CD14-positive monocyte (primary cell): ENCODE measurements at regions not wholly inside any gene's neighbourhood (a gene's known extent, or its start where the extent isn't known, plus 50 kb on each side); places are given as distances from the start of the nearest gene placed in this dataset.
"Not testable (repeated sequence)": the region's sequence is repeated elsewhere in the genome, so short reads cannot be mapped to it uniquely, and the experiment has no call there.

Experiments used
- DNase-seq, 3 donors: peaks; one replicate each; pipeline ENCODE4 v3.0.0-alpha.2; 2011 to 2022
- H2AFZ ChIP-seq: 2 replicates; pipeline ENCODE4 v1.6.0; 2012; ENCODE audit warnings: mild to moderate bottlenecking, low read depth, low read length, inconsistent platforms; ENCODE audit not compliant: insufficient read depth, poor library complexity, severe bottlenecking
- H3K27ac ChIP-seq, 2 donors: 1 replicate in 1 of 2; 2 replicates in 1 of 2; pipeline ENCODE4 v1.5.1; 2012 to 2013; ENCODE audit warnings: low read length in 2 of 2, control low read depth in 1 of 2, inconsistent platforms in 1 of 2, low read depth in 1 of 2, mild to moderate bottlenecking in 1 of 2
- H3K27me3 ChIP-seq, 2 donors: one replicate each; pipeline versions ENCODE4 v1.6.0 to v1.6.1; 2011 to 2013; ENCODE audit warnings: low read length in 2 of 2; ENCODE audit not compliant: control insufficient read depth in 2 of 2, insufficient read depth in 2 of 2
- H3K36me3 ChIP-seq, 2 donors: replicated peaks in 1 of 2; 1 replicate in 1 of 2; 2 replicates in 1 of 2; pipeline versions ENCODE4 v1.5.1 to v1.6.1; 2012 to 2013; ENCODE audit warnings: low read length in 2 of 2, control low read depth in 1 of 2, inconsistent platforms in 1 of 2, mild to moderate bottlenecking in 1 of 2; ENCODE audit not compliant: insufficient read depth in 2 of 2, control insufficient read depth in 1 of 2
- H3K4me1 ChIP-seq, 2 donors: 1 replicate in 1 of 2; 2 replicates in 1 of 2; pipeline versions ENCODE4 v1.5.1 to v1.6.1; 2012 to 2013; ENCODE audit warnings: low read length in 2 of 2, control low read depth in 1 of 2, inconsistent platforms in 1 of 2, mild to moderate bottlenecking in 1 of 2, moderate library complexity in 1 of 2; ENCODE audit not compliant: insufficient read depth in 2 of 2, control insufficient read depth in 1 of 2
- H3K4me2 ChIP-seq: replicated peaks from 2 replicates; pipeline ENCODE3; 2012; ENCODE audit warnings: low read length, moderate library complexity, mild to moderate bottlenecking; ENCODE audit not compliant: poor library complexity, severe bottlenecking; ENCODE audit errors: extremely low read depth
- H3K4me3 ChIP-seq, 3 experiments: fragments of 200-600 bp in 1 of 3; sonication (generic) in 1 of 3; replicated peaks in 1 of 3; 1 replicate in 2 of 3; 2 replicates in 1 of 3; pipeline ENCODE4 v1.5.1; 2011 to 2013; ENCODE audit warnings: low read length in 3 of 3, mild to moderate bottlenecking in 3 of 3, control low read depth in 2 of 3, low read depth in 2 of 3, inconsistent platforms in 1 of 3, moderate library complexity in 1 of 3
- H3K79me2 ChIP-seq: 2 replicates; pipeline ENCODE4 v1.6.0; 2012; ENCODE audit warnings: mild to moderate bottlenecking, control low read depth, inconsistent platforms, low read length, moderate library complexity; ENCODE audit not compliant: insufficient read depth
- H3K9ac ChIP-seq: 2 replicates; pipeline ENCODE4 v1.6.0; 2017; ENCODE audit warnings: low read length, mild to moderate bottlenecking; ENCODE audit not compliant: insufficient read depth, poor library complexity, severe bottlenecking
- H3K9me3 ChIP-seq, 2 donors: replicated peaks in 1 of 2; 1 replicate in 1 of 2; 2 replicates in 1 of 2; pipeline versions ENCODE4 v1.5.1 to v1.6.1; 2012 to 2013; ENCODE audit warnings: low read length in 2 of 2, control low read depth in 1 of 2; ENCODE audit not compliant: control insufficient read depth in 1 of 2, insufficient read depth in 1 of 2
- H4K20me1 ChIP-seq: 2 replicates; pipeline ENCODE4 v1.6.0; 2012; ENCODE audit warnings: mild to moderate bottlenecking, low read length, control low read depth, moderate library complexity; ENCODE audit not compliant: insufficient read depth
- H3K27ac Mint-ChIP-seq, 7 donors: one replicate each; pipeline ENCODE4 v1.8.0; 2020; ENCODE audit warnings: mild to moderate bottlenecking in 7 of 7, mixed read lengths in 7 of 7, moderate library complexity in 6 of 7, inconsistent platforms in 2 of 7
- H3K27me3 Mint-ChIP-seq, 3 donors: one replicate each; pipeline ENCODE4 v1.8.0; 2021 to 2022; ENCODE audit warnings: low read depth in 3 of 3, mild to moderate bottlenecking in 3 of 3, mixed read lengths in 3 of 3, moderate library complexity in 3 of 3, inconsistent platforms in 1 of 3
- H3K36me3 Mint-ChIP-seq, 2 donors: one replicate each; pipeline ENCODE4 v1.8.0; 2020; ENCODE audit warnings: mixed read lengths in 2 of 2, inconsistent platforms in 1 of 2, mild to moderate bottlenecking in 1 of 2
- H3K4me1 Mint-ChIP-seq: one replicate; pipeline ENCODE4 v1.8.0; 2020; ENCODE audit warnings: mild to moderate bottlenecking, mixed read lengths
- H3K4me3 Mint-ChIP-seq, 2 donors: one replicate each; pipeline ENCODE4 v1.8.0; 2020; ENCODE audit warnings: mild to moderate bottlenecking in 2 of 2, mixed read lengths in 2 of 2, moderate library complexity in 1 of 2
- H3K9me3 Mint-ChIP-seq, 7 donors: one replicate each; pipeline ENCODE4 v1.8.0; 2020 to 2022; ENCODE audit warnings: mixed read lengths in 7 of 7, mild to moderate bottlenecking in 6 of 7, moderate library complexity in 6 of 7, inconsistent platforms in 2 of 7
- CTCF ChIP-seq: fragments of 200-600 bp; IDR thresholded peaks from one replicate; pipeline ENCODE4 v1.8.0; 2022; ENCODE audit warnings: antibody characterized with exemption, mild to moderate bottlenecking
- whole genome bisulfite sequencing: methylation state at CpG from one replicate; pipeline ENCODE4 v1.1.5; 2013; ENCODE audit warnings: missing lambda C conversion rate; ENCODE audit not compliant: insufficient coverage; 5-methylcytosine and 5-hydroxymethylcytosine counted together
- intact Hi-C, 2 donors: fragments of 100-400 bp; cut with micrococcal nuclease; formaldehyde crosslinking; loops; one replicate each; pipeline versions ENCODE4 v1.15.0 to v1.15.1; 2023

DNA sequence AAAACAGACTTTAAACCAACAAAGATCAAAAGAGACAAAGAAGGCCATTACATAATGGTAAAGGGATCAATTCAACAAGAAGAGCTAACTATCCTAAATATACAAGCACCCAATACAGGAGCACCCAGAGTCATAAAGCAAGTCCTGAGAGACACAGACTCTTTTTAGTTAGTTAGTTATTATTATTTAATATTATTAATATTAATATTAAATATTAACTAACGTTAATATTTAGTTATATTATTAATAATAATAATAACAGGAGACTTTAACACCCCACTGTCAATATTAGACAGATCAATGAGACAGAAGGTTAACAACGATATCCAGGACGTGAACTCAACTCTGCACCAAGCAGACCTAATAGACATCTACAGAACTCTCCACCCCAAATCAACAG, 509.7 kb upstream of the PRR20A start:
- H3K27me3 Mint-ChIP-seq, H2AFZ ChIP-seq, H3K79me2 ChIP-seq, H3K36me3 Mint-ChIP-seq, H3K4me2 ChIP-seq, H3K4me3 ChIP-seq, H3K27ac ChIP-seq, DNase-seq, H3K4me1 Mint-ChIP-seq, H3K4me1 ChIP-seq, H3K36me3 ChIP-seq, H3K4me3 Mint-ChIP-seq, H3K27me3 ChIP-seq, H4K20me1 ChIP-seq, H3K9ac ChIP-seq, intact Hi-C loops, H3K27ac Mint-ChIP-seq: not testable (repeated sequence)
- H3K9me3 Mint-ChIP-seq: peaks cover 2 to 28% (median 8%) of the 10 kb centered on the region in 7 donors
- H3K9me3 ChIP-seq: peaks cover 12 to 14% of the 10 kb centered on the region in 2 donors
- WGBS: 100% methylated on average over 1 of the region's 3 CpGs

DNA sequence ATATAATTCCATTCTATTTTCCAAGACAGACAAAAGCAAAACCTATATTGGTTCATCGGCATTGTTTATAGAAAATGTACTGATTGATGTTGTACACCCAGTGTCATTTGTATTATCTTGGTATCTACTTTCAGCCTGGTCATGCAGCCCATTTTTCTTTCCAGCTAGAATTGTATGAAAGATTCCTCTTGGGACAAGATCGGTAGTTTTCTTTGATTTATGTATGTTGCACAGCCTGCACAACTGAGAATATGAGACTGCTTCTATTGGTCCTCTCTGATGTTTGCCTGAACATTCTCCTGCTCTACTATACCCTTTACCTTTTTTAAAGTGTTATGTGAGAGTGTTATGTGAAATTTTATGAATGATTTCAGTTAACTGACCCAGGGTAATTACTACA, 487.7 kb upstream of the PRR20A start:
- H3K27me3 Mint-ChIP-seq: no peaks in the 10 kb centered on the region
- Histone ChIP-seq H3K27ac (no peak overlapping the region), H3K9me3 (peaks cover under 1 to 2% of the 10 kb centered on the region in 2 donors), H3K36me3 (no peaks in the 10 kb centered on the region), H3K4me2 (no peak overlapping the region), H3K4me3 (no peak overlapping the region), H3K79me2 (no peaks in the 10 kb centered on the region), H2AFZ (no peak overlapping the region), H3K9ac (no peak overlapping the region), H4K20me1 (no peaks in the 10 kb centered on the region), H3K27me3 (no peaks in the 10 kb centered on the region), H3K4me1 (no peaks in the 10 kb centered on the region)
- no peak overlapping the region for H3K27ac Mint-ChIP-seq
- no peak for DNase-seq
- H3K4me1 Mint-ChIP-seq: no peaks in the 10 kb centered on the region
- peaks cover 0 to 6% (median 2%) of the 10 kb centered on the region in 7 donors for H3K9me3 Mint-ChIP-seq
- no peak for TF ChIP-seq CTCF
- no CpG with 5 or more reads among the region's 2 CpGs for WGBS
- intact Hi-C loops: no loop called here
- no peaks in the 10 kb centered on the region for H3K36me3 Mint-ChIP-seq
- no peak overlapping the region for H3K4me3 Mint-ChIP-seq
